Endothelial cell of umbilical vein (primary cell): ENCODE measurements at regions not wholly inside any gene's neighbourhood (a gene's known extent, or its start where the extent isn't known, plus 50 kb on each side); places are given as distances from the start of the nearest gene placed in this dataset.

Source experiments
- BruUV-seq: library from RNA; stranded (reverse); fragments of 400-500 nt; replicated peaks from 2 replicates; lab custom pipeline; 2021; lab: Mats Ljungman, UMichigan
- CTCF ChIA-PET: fragments of 300-600, 350-600 bp; sonication (Branson Sonifier 250); formaldehyde crosslinking; loops from one replicate; lab custom pipeline; 2021; ENCODE audit warnings: antibody characterized with exemption, inconsistent platforms; lab: Charles Lee
- POLR2A ChIA-PET: fragments of 300-600, 350-600 bp; sonication (Branson Sonifier 250); formaldehyde crosslinking; loops from one replicate; lab custom pipeline; 2021; ENCODE audit warnings: antibody characterized with exemption, inconsistent platforms; lab: Charles Lee
- DNase-seq: peaks from one replicate; pipeline ENCODE4 v3.0.0-alpha.2; 2011; ENCODE audit warnings: low read depth, low spot score
- FAIRE-seq: peaks from 2 replicates; lab custom pipeline; 2011; peaks lifted over from hg19 to GRCh38; lab: Jason Lieb, UNC
- H2AFZ ChIP-seq: 2 replicates; pipeline ENCODE4 v1.6.0; 2012; ENCODE audit warnings: low read depth, low read length, control low read depth, inconsistent platforms
- H3K27ac ChIP-seq: 2 replicates; pipeline ENCODE4 v1.5.1; 2011; ENCODE audit warnings: low read depth, mild to moderate bottlenecking, control low read depth, low read length, moderate library complexity; ENCODE audit not compliant: insufficient read depth
- H3K27me3 ChIP-seq, 2 experiments: 2 replicates each; pipeline versions ENCODE4 v1.6.0 to v1.6.1; 2011; ENCODE audit warnings: low read length in 2 of 2, mixed read lengths in 1 of 2; ENCODE audit not compliant: control insufficient read depth in 2 of 2, insufficient read depth in 2 of 2
- H3K36me3 ChIP-seq, 2 experiments: 2 replicates in 1 of 2; 3 replicates in 1 of 2; pipeline ENCODE4 v1.5.1; 2011; ENCODE audit warnings: low read length in 2 of 2, mild to moderate bottlenecking in 1 of 2, moderate library complexity in 1 of 2; ENCODE audit not compliant: control insufficient read depth in 2 of 2, insufficient read depth in 2 of 2; ENCODE audit errors: extremely low read depth in 1 of 2
- H3K4me1 ChIP-seq: 3 replicates; pipeline ENCODE4 v1.5.1; 2011; ENCODE audit warnings: mild to moderate bottlenecking, low read length; ENCODE audit not compliant: control insufficient read depth, insufficient read depth; ENCODE audit errors: extremely low read depth
- H3K4me2 ChIP-seq: 2 replicates; pipeline ENCODE4 v1.6.1; 2011; ENCODE audit warnings: low read length, control low read depth, mixed read lengths; ENCODE audit not compliant: insufficient read depth
- H3K4me3 ChIP-seq, 3 experiments: fragments of 200-600 bp in 1 of 3; sonication (generic), shearing (Covaris generic) in 1 of 3; replicated peaks in 1 of 3; 2 replicates each; pipeline ENCODE4 v1.5.1; 2011 to 2016; ENCODE audit warnings: control low read depth in 3 of 3, low read length in 3 of 3, mild to moderate bottlenecking in 2 of 3, inconsistent platforms in 1 of 3, low read depth in 1 of 3, moderate library complexity in 1 of 3; ENCODE audit not compliant: insufficient read depth in 1 of 3
- H3K79me2 ChIP-seq: 2 replicates; pipeline ENCODE4 v1.6.0; 2012; ENCODE audit warnings: low read length, inconsistent platforms; ENCODE audit not compliant: control insufficient read depth, insufficient read depth
- H3K9ac ChIP-seq: replicated peaks from 2 replicates; pipeline ENCODE3; 2011; ENCODE audit warnings: low read length, control low read depth; ENCODE audit not compliant: insufficient read depth; ENCODE audit errors: extremely low read depth
- H3K9me1 ChIP-seq: replicated peaks from 3 replicates; pipeline ENCODE4 v1.6.0; 2011; ENCODE audit warnings: mild to moderate bottlenecking, low read length; ENCODE audit not compliant: control insufficient read depth, insufficient read depth; ENCODE audit errors: extremely low read depth
- H3K9me3 ChIP-seq: replicated peaks from 2 replicates; pipeline ENCODE4 v1.5.1; 2012; ENCODE audit warnings: low read length, inconsistent platforms; ENCODE audit not compliant: control insufficient read depth, insufficient read depth
- H4K20me1 ChIP-seq: replicated peaks from 2 replicates; pipeline ENCODE3; 2011; ENCODE audit warnings: mild to moderate bottlenecking, low read length; ENCODE audit not compliant: control insufficient read depth, insufficient read depth; ENCODE audit errors: extremely low read depth
- EZH2 ChIP-seq: IDR thresholded peaks from 2 replicates; pipeline ENCODE4 v1.6.1; 2012; ENCODE audit warnings: borderline replicate concordance, low read depth, mild to moderate bottlenecking, moderate library complexity, low read length, inconsistent platforms; ENCODE audit not compliant: severe bottlenecking
- FOS ChIP-seq: IDR thresholded peaks from 2 replicates; pipeline ENCODE4 v1.6.1; 2011; ENCODE audit warnings: mild to moderate bottlenecking, low read length, moderate library complexity, borderline replicate concordance; ENCODE audit not compliant: insufficient read depth
- GATA2 ChIP-seq: IDR thresholded peaks from 2 replicates; pipeline ENCODE4 v1.7.0; 2011; ENCODE audit warnings: low read depth, mild to moderate bottlenecking, moderate library complexity, mixed read lengths, low read length; ENCODE audit not compliant: insufficient read length, insufficient read depth
- JUN ChIP-seq: IDR thresholded peaks from 2 replicates; pipeline ENCODE4 v1.6.1; 2011; ENCODE audit warnings: borderline replicate concordance, low read depth; ENCODE audit not compliant: insufficient read length, insufficient read depth
- MAX ChIP-seq: IDR thresholded peaks from 2 replicates; pipeline ENCODE4 v1.6.1; 2011; ENCODE audit not compliant: insufficient read depth, insufficient read length
- MYC ChIP-seq: IDR thresholded peaks from one replicate; pipeline ENCODE4 v1.6.1; 2011; ENCODE audit warnings: mild to moderate bottlenecking, low read depth, low read length
- POLR2A ChIP-seq: IDR thresholded peaks from 2 replicates; pipeline ENCODE4 v1.6.1; 2012; ENCODE audit warnings: low read depth, mild to moderate bottlenecking, control low read depth, low read length
- POLR2AphosphoS5 ChIP-seq: IDR thresholded peaks from 2 replicates; pipeline ENCODE4 v1.6.1; 2012; ENCODE audit warnings: low read depth, mild to moderate bottlenecking, control low read depth, low read length, moderate library complexity; ENCODE audit not compliant: insufficient read depth
- dilution Hi-C: fragments of 300-500 bp; cut with MboI; formaldehyde crosslinking; loops from one replicate; pipeline ENCODE4 v1.15.0; 2019; ENCODE audit warnings: low sequenced_read_pairs; ENCODE audit not compliant: extremely low pct_ligation_motif_present
- intact Hi-C: fragments of 100-400 bp; cut with micrococcal nuclease; formaldehyde crosslinking; loops from one replicate; pipeline ENCODE4 v1.10.0; 2022
- TF ChIP-seq, protein P1 (sequence below), 2 donors: IDR thresholded peaks; 1 replicate in 1 of 2; 2 replicates in 1 of 2; pipeline ENCODE4 v1.5.1; 2011; ENCODE audit warnings: low read length in 2 of 2, mild to moderate bottlenecking in 2 of 2, moderate library complexity in 2 of 2, control low read depth in 1 of 2, inconsistent platforms in 1 of 2, low read depth in 1 of 2; ENCODE audit not compliant: insufficient read depth in 1 of 2; ENCODE audit errors: extremely low read depth in 1 of 2

GRCh38 chr2:236997069-236997715 is 88.5 kb upstream of the COPS8 start:
- dilution Hi-C loops (no loop called here), intact Hi-C loops (loop anchor here (5.0 kb wide), 2 partner anchors 50 to 125 kb away; no protein-coding TSS in a partner anchor)
- H3K36me3 ChIP-seq: no peaks in the 10 kb centered on the region
- H3K4me3 ChIP-seq: peak overlapping the region in 1 of 3 experiments; percentile 5
- ChIA-PET POLR2A (no interaction called here), CTCF (interaction anchor here (1.0 to 2.2 kb wide), 11 partner anchors 11 to 428 kb away, joined by 3 to 14 read pairs (median 3); partner anchors contain the start of gene ACKR3)
- no peak for DNase-seq
- H3K9ac ChIP-seq: peak overlapping the region; percentile 46
- H3K79me2 ChIP-seq: no peaks in the 10 kb centered on the region
- peaks cover 33% of the 10 kb centered on the region for H3K4me1 ChIP-seq
- H3K27me3 ChIP-seq: no peaks in the 10 kb centered on the region
- no peaks in the 10 kb centered on the region for H3K9me3 ChIP-seq
- BruUV-seq: no TSS peak
- peak overlapping the region; percentile 88 for H3K27ac ChIP-seq
- peak overlapping the region; percentile 55 for H3K4me2 ChIP-seq
- peak; percentile 56 for FAIRE-seq
- H4K20me1 ChIP-seq: no peaks in the 10 kb centered on the region
- H3K9me1 ChIP-seq: no peaks in the 10 kb centered on the region
- TF ChIP-seq MYC (no peak), FOS (peak; percentile 31), GATA2 (peak; percentile 41)
- no peak overlapping the region for H2AFZ ChIP-seq

GRCh38 chr2:236998236-236998635 is 87.5 kb upstream of the COPS8 start:
- no TSS peak for BruUV-seq
- peak; percentile 77 for FAIRE-seq
- Histone ChIP-seq H3K27ac (peak overlapping the region; percentile 88), H4K20me1 (no peaks in the 10 kb centered on the region), H3K9me3 (no peaks in the 10 kb centered on the region), H2AFZ (no peak overlapping the region), H3K36me3 (no peaks in the 10 kb centered on the region), H3K4me2 (peak overlapping the region; percentile 55), H3K4me3 (peak overlapping the region in 1 of 3 experiments; percentile 5), H3K9me1 (no peaks in the 10 kb centered on the region), H3K27me3 (no peaks in the 10 kb centered on the region), H3K79me2 (no peaks in the 10 kb centered on the region), H3K4me1 (peaks cover 33% of the 10 kb centered on the region), H3K9ac (peak overlapping the region; percentile 46)
- peak; percentile 88 for DNase-seq
- TF ChIP-seq POLR2A (no peak), GATA2 (no peak), POLR2AphosphoS5 (peak; percentile 12), MYC (no peak), JUN (peak; percentile 51), FOS (peak; percentile 37), EZH2 (no peak), MAX (no peak)
- TF ChIP-seq, protein P1, sequence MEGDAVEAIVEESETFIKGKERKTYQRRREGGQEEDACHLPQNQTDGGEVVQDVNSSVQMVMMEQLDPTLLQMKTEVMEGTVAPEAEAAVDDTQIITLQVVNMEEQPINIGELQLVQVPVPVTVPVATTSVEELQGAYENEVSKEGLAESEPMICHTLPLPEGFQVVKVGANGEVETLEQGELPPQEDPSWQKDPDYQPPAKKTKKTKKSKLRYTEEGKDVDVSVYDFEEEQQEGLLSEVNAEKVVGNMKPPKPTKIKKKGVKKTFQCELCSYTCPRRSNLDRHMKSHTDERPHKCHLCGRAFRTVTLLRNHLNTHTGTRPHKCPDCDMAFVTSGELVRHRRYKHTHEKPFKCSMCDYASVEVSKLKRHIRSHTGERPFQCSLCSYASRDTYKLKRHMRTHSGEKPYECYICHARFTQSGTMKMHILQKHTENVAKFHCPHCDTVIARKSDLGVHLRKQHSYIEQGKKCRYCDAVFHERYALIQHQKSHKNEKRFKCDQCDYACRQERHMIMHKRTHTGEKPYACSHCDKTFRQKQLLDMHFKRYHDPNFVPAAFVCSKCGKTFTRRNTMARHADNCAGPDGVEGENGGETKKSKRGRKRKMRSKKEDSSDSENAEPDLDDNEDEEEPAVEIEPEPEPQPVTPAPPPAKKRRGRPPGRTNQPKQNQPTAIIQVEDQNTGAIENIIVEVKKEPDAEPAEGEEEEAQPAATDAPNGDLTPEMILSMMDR (IDR thresholded peaks at IDR 0.05; ENCODE audit: extremely low read depth in 1 of 2, insufficient read depth in 1 of 2, low read depth in 1 of 2, low read length in 2 of 2): no peak
- intact Hi-C loops: loop anchor here (1.0 to 5.0 kb wide), 5 partner anchors 14 to 165 kb away; no protein-coding TSS in a partner anchor
- CTCF ChIA-PET: interaction anchor here (1.0 to 2.2 kb wide), 12 partner anchors 14 to 429 kb away, joined by 3 to 14 read pairs (median 4); partner anchors contain the start of gene ACKR3
- POLR2A ChIA-PET: interaction anchor here (1.0 to 1.4 kb wide), 2 partner anchors 48 to 109 kb away, joined by 3 read pairs; no protein-coding TSS in a partner anchor
- dilution Hi-C loops: no loop called here
